GM19452 (cell line): ENCODE measurements at regions not wholly inside any gene's neighbourhood (a gene's known extent, or its start where the extent isn't known, plus 50 kb on each side); places are given as distances from the start of the nearest gene placed in this dataset.

Source experiments
- ATAC-seq: cut with Tn5 transposase; IDR thresholded peaks from one replicate; pipeline ENCODE4 v1.9.1; 2021; ENCODE audit not compliant: unreplicated experiment

GRCh38 chr5:93886917-93887361, 145.5 kb upstream of the POU5F2 start:
- ATAC-seq = no peak

DNA sequence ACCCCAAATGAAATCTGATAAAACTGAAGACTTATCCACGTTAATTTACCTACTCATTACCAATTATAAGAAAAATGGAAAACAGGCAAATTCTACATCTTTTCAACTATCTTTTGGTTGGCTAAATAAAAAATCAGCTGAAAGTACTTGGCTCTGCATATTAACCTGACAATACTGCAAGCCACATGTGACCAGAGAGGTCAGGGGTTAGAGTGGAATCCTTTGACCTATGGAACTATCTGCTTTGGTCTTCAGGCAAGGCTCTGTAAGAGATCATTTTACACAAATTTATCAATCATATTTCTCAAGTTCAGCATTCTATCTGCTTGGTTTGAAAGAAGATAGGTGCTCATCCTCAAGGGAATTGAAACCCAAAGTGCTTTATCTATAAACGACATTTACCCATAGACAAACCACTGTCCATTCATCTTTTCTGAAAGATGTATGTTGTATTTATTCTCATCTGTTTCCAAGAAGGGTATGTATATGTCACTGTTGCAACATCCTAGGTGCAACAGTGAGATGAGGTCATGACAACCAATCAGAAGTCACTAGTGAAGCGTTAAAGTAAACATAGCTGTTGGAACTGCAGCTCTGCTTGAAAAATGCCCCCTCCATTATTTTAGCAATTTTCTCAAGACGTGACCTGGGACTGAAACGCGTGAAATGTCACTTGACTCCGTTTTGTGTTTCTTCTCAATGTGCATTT, 144.9 kb upstream of the POU5F2 start:
- ATAC-seq = no peak

GRCh38 chr5:93884254-93884653, 142.9 kb upstream of the POU5F2 start:
- ATAC-seq = no peak

- no peak for ATAC-seq
Observed at GRCh38 chr5:93883459-93883858, 142.1 kb upstream of the POU5F2 start.

- no peak for ATAC-seq
Observed at GRCh38 chr5:93875693-93876092, 134.3 kb upstream of the POU5F2 start.

- peak; percentile 73 for ATAC-seq
Observed at GRCh38 chr5:93874491-93874890, 133.1 kb upstream of the POU5F2 start.

- peak; percentile 49 for ATAC-seq
Observed at GRCh38 chr5:93874080-93874479, 132.7 kb upstream of the POU5F2 start.

- ATAC-seq = no peak
Observed at GRCh38 chr5:93873211-93873736, 131.9 kb upstream of the POU5F2 start.

GRCh38 chr5:93870649-93871048, 129.2 kb upstream of the POU5F2 start:
- no peak for ATAC-seq

DNA sequence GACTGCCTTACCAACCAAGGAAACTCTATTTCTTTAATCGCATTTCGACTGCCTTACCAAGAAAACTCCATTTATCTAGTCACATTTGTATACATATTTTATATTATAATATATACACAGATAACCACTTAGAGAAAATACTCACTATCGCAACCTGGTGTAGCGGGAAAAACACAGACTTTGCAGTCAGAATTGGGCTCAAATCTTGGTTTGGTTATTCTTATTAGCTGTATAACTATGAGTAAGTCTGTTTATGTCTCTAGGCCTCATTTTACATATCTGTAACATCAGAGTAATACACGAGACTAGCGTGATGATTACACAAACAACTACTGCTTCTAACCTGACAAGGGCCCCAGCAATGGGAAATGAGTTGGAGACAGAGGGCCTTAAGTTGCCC, 127.5 kb upstream of the POU5F2 start:
- ATAC-seq = no peak

DNA sequence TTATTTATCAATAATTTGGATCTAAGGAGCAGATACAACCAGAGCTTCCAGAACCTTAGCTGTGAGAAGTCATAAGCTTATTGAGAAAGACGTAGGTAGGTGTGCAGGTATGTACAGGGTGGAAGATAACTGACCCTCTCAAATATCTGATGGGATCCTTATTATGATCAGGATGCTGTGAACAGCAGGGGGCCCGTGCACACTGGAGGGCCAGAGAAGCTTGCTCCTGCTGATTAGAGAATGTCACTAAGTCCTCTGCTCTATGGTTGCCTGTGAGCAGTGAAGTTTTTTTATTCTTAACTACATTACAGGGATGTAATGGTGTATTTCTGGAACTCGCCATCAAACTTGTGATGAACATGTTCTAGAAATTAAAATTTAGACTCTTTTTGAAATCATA, 108.9 kb upstream of the POU5F2 start:
- no peak for ATAC-seq

DNA sequence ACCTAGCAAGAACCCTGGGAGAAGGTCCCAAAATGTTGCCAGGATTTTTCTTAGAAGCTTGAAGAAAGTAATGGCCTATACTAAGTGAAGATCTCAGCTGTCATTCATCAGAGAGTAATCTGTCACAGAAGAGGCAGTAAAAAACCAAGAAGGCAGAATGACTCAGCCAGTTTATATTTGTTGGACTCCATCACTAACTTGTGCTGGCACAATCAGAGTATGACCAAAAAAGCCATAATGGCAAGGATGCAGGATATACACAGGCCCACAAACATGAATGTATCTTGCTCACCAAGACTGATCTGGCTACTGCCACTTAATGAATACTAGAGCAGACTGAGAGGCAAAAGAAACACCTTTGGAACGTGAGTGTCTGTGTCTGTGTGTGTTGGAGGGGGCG, 104.0 kb upstream of the POU5F2 start:
- no peak for ATAC-seq

GRCh38 chr5:93831449-93831848, 90.0 kb upstream of the POU5F2 start:
- no peak for ATAC-seq

DNA sequence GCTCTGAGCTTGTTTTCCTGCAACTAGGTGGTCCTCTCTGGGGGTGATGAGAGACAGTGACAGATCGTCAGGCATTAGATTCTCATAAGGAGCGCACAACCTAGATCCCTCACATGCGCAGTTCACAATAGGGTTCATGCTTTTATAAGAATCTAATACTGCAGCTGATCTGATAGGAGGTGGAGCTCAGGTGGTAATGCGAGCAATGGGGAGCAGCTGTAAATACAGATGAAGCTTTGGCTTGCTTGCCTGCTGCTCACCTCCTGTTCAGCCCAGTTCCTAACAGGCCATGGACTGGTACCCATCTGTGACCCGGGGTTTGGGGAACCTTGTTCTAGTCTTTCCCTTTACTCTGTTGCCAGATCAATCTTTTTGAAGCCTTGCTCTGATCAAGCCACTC, 89.5 kb upstream of the POU5F2 start:
- ATAC-seq = no peak

GRCh38 chr5:93829346-93829745, 87.9 kb upstream of the POU5F2 start:
- no peak for ATAC-seq

DNA sequence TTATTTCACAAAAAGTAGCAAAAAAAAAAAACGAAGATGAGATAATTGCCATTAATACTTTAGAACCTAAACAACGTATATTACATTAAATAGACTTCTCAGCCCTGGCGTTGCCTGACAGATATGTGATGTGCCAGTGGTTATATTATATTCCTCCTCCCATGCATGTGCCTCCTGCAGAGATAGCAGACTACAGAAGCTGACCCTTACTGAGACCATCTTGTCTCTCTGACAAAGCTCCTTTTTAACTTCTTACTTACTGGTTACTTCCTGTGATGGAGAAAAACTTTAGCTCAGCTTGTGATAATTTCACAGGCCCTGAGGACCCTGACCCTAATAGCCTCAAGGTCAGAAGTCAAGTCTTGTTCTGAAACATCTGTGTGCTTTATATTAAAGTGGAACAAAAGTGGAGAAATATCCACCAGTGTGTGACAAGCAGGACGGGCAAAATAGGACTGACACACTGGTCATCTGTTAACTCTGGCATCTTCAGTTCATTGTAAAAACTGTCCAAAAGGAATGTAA, 80.6 kb upstream of the POU5F2 start:
- no peak for ATAC-seq

GRCh38 chr5:93819668-93820067, 78.3 kb upstream of the POU5F2 start:
- ATAC-seq = no peak

DNA sequence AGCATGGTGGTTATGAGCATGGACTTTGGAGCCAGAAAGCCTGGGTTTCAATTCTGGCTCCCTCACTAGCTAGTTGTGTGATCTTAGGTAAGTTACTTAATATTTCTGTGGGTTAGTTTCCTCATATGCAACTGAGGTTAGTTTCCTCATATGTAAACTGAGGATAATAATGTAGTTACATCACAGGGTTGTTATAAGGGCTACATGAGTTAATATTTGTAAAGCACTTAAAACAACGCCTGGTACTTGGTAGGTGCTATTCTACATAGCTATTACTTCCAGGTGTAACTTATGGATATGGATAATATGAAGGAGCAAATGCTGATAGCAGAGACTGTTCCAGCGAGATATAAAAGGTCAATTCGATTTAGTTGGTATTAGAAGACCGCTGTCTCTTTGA, 69.4 kb upstream of the POU5F2 start:
- no peak for ATAC-seq

GRCh38 chr5:93809430-93809829, 68.0 kb upstream of the POU5F2 start:
- ATAC-seq = no peak

GRCh38 chr5:93807846-93808245, 66.4 kb upstream of the POU5F2 start:
- ATAC-seq = no peak

DNA sequence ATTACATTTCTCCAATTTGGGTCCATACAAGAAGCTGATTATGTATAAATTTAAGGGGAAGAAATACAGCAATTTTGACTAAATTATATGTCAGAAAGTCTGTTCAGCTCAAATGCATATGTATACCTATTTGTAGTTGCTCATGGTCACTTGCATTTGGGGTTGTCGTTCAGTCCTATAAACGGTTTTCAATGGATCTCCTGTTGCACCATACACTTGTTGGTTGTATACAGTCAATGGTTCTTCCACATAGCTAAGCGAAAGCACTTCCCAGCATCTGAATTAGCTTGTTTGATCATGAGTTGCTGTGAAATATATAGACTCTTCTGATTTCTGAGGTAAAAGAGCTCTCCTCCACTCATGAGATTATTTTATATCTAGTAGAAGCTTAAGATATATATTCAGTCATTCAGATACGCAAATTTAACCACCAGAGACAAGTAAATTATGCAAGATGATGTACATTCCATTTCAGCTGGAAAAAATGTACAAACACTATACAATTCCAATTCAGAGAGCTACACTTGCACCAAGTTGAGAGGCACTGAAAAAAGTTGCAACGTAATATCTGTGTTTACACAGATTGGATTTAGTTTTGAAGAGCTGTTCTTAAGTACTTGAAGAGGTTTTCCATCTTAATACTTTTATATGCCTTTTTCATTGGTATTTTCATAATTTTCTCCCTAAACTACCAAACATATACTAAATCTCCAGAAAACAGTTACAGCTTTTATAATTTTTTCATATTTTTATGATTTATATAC, 64.4 kb upstream of the POU5F2 start:
- ATAC-seq = no peak
